Testis (tissue), 2 donors: ENCODE measurements at regions not wholly inside any gene's neighbourhood (a gene's known extent, or its start where the extent isn't known, plus 50 kb on each side); places are given as distances from the start of the nearest gene placed in this dataset.

Source experiments
- CTCF ChIP-seq, 3 experiments: fragments of 450-650 bp in 2 of 3; fragments of 200-600 bp in 1 of 3; sonication (generic) in 1 of 3; IDR thresholded peaks; one replicate each; pipeline ENCODE4 v1.5.1; 2016 to 2019; ENCODE audit warnings: antibody characterized with exemption in 3 of 3, mild to moderate bottlenecking in 2 of 3, moderate library complexity in 1 of 3
- POLR2A ChIP-seq: fragments of 450-650 bp; IDR thresholded peaks from one replicate; pipeline ENCODE4 v1.6.1; 2017; ENCODE audit warnings: antibody characterized with exemption, mild to moderate bottlenecking, moderate library complexity

- TF ChIP-seq POLR2A (no peak), CTCF (IDR thresholded peaks at IDR 0.05) (no peak)
These were observed 658.7 kb upstream of the EPHA5 start for GRCh38 chr4:66328803-66329574.
